ENCODE measurements at regions not wholly inside any gene's neighbourhood (a gene's known extent, or its start where the extent isn't known, plus 50 kb on each side); places are given as distances from the start of the nearest gene placed in this dataset.
"Not testable (repeated sequence)": the region's sequence is repeated elsewhere in the genome, so short reads cannot be mapped to it uniquely, and the experiment has no call there.

DNA sequence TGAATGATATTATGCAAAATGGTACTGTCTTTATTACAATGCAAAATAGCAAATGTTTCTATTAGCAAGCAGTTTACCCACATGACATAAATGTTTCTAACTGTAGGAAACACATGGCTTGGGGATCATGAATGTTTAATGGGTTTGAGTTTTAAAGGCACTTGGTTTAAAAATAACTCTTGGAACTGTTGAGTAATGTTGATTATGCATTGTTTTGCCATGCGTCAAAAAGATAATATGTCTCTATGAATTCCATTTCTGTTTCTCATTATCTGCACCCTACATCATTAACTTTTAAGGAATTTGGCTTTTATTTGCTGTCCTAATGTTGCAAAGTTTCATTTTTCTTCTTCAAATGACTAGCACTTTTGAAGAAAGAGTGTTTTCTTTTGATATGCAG is 1355.5 kb downstream of the SUCLG1 start:
- no peak for DNase-seq

- DNase-seq, result not testable (repeated sequence)
Measured at GRCh38 chr2:83089051-83089450, 1370.0 kb downstream of the SUCLG1 start.

- no peak for DNase-seq
Measured at GRCh38 chr2:83085869-83086268, 1373.2 kb downstream of the SUCLG1 start.

DNA sequence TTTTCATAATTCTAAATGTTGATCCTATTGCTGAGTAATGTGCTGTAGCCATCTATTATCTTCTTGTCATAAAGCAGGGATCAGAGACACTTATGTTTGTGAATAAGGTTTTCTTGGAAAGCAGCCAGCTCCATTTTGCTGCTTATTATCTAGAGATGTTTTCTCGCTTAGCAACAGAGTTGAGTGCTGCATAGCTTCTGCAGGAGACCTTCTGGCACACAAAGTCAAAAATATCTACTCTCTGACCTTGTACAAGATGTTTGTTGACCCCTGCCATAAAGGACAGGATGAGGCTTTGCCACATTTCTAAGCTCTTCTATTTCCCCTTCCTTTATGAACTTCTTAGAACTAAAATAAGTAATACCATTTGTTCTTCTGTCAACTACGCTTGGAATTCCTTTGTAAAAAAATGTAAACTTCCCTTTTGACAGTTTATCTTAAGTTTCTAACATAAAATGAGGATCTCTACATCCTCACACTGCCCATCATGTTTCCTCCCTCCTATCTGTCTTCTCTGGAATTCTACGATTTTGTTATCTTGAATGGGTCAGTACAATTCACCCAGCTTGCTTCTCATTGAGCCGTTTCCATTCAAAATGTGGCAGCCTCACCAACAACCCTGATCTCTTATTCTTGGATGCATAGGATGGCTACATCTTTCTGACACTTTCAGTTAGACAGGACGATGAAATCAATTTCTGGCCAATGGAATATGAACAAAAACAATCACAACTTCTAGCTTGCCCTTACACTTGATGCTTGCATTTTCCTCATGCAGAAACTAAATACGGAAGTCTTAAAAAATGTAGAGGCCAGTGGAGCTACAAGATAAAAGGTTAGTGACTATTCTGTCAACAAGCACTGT is 1377.0 kb downstream of the SUCLG1 start:
- no peak for DNase-seq

DNA sequence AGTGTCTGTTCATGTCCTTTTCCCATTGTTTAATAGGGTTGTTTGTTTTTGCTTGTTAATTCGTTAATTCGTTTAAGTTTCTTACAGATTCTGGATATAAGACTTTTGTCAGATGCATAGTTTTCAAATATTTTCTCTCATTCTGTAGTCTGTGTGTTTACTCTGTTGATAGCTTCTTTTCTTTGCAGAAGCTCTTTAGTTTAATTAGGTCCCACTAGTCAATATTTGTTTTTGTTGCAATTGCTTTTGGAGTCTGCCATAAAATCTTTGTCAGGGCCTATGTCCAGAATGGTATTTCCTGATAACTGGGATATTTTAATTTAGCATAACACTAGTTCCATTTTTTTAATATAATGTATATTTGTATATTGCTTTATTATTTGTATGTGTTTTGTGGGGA is 1380.1 kb downstream of the SUCLG1 start:
- no peak for DNase-seq

DNA sequence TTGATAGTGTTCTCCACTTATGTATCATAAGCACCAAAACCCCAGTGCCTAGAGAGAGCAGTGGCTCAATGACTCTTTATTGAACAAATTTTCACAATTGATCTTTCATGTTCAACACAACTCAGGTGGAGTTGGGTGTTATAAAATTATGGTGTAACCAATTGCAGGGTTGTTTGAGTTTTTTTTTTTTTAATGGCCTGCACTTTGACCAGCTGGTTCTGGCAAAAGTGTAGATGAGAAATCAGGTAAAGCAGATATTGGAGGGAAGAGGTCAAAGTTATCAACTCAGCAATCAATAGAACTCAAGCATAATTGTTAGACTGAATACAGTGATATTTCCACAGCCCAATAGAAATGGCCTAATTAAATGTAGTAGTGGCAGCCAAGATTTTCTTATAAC is 1386.3 kb downstream of the SUCLG1 start:
- DNase-seq, result no peak

DNA sequence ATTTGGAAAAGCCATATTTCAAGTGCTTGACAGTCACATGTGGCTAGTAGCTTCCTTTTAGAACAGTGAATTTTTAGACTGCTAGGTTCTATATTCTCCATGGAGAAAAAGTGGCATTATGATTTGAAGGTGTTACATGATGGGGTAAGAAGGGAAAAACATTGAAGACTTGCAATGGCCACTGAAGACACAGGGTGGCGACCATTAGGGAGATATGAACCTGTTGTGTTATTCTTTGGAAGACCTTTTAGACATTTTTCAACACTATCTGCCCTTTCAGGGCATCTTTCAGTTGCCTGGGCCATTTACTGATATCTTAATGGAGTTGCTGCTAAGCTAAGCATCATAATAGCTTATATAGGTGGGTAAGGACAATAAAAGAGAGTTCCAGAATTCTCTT is 1387.2 kb downstream of the SUCLG1 start:
- DNase-seq, result no peak

DNA sequence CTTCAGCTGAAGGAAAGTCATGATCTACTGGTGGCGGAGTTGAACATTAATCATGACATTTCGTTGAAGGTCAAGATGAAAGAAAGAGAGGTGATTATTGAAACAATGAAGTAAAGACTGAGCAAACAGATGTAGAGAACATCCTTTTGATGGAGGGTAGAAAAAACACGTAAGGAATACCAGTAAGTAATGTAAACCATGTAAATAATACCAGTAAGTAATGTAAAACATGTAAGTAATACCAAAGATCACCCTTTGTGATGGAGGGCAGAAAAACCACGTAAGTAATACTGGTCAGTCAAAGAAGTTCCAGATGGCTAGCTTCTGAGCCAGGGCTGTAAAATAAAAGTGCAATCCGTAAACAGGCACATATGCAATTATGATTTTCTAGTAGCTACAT is 1387.7 kb downstream of the SUCLG1 start:
- DNase-seq, result no peak

DNA sequence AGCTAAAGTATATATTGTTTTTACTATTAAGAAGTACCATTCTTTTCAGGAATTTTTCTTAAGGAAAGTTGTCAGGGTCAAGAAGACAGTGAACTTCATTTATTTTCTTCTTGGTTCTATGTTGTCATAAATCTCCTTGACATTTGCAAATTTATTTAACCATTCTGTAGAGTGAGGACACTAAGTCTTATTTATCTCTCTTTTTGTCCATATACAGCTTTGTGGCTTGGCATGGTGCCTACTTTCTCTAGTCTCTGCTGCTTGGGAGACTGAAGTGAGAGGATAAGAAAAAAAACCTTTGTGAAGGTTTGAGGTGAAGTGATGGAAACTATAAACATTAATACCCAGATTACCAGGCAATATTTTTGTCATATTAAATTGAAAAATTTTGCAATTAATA is 1389.4 kb downstream of the SUCLG1 start:
- no peak for DNase-seq

DNA sequence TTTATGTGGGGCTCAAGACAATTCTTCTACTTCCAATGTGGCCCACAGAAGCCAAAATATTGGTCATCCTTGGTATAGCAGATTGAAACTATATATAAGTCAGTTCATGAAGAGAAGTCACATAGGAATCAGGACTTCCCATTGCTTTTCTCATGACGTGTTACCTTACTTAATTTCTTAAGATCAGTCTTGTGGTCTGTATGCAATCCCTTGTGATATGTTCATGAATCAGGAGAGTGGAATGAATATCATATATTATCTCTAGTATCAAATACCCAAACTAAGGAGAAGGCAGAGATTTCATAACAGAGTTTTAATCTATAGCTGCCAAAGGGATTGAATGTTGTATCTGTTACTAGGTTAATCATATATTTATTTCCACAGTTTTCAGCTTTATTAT is 1390.4 kb downstream of the SUCLG1 start:
- no peak for DNase-seq

DNA sequence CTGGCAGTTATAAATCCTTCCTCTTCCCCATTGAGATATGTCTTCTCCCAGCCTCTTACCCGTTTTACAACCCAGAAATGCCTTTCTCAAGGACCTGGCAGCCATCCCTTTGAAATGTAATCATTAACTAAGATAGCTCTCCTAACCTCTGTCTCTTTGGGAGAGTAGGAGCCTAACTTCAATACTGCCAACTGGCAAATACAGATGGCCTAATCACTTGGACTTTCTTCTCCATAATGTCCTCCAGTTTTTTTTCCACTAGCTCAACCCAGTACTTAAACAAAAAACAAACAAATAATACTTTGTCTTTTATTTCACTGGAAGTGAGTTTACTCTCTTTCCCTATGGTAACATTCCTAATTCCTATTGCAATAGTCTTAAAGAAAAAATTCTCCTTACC is 1391.1 kb downstream of the SUCLG1 start:
- DNase-seq, result no peak

DNA sequence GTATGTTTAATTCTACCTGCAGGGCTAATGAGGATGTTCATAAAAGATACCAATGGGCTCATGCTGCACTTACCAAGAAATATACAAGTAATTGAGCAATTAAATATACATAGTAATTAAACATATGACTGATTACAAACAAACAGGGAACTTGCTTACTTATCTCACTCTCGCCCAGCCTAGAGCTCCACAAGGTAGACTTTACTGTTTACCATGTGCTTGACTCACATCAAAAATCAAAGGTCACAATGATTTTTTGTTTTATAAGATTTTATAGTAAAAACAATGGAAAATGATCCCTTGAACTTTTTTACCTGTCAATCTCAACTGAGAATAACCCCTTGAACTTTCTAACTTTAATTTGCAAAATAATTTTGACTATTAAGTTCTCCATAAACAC is 1395.1 kb downstream of the SUCLG1 start:
- DNase-seq, result no peak

GRCh38 chr2:83063511-83063910 is 1395.6 kb downstream of the SUCLG1 start:
- DNase-seq, result no peak

GRCh38 chr2:83058683-83059082 is 1400.4 kb downstream of the SUCLG1 start:
- DNase-seq, result no peak

DNA sequence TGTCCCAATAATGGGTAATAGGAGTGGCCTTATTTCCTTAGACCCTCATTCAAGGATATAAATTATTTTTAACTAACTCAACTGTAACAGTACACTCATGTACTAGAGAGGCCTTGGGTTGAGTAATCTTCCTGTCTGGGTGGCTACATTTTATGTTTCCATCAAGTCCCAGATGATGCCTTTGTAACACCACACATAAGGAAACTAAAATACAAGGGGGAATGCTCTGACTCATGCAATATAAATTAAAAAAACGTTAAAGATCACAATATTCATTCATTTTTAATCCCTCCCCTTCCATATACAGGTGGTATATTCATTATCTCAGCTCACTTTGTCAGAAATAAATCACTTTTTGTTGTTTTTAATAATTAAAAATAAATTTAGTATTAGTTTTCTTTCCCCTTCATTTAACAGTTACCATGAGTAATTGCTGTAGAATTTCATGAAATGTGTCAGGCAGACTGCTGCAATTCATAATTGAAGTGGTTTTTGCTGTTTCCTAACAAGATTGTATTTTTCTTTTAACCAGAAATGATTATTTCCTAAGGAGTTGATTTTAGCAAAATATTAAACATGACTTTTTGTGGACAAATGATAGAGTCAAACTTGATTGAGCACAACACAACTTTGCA is 1403.6 kb downstream of the SUCLG1 start:
- no peak for DNase-seq

DNA sequence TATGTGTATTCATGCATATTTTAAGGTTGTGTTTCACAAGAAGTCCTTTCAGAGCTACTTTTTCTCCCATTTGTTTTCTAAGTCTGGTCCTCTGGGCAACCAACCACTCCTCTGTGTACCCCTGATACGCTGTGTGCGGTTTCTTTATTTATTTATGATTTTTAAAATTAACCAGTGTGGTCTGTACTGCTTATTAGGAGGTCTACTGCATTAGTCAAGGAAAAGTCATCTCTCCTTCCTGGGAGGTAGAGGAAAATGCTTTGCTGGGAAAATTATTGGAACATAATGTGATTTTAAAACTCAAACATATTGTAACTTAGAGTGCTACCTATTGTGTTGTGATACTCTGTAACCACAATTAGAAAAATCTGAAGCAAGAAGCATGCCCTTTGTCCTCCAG is 1404.3 kb downstream of the SUCLG1 start:
- no peak for DNase-seq

GRCh38 chr2:83051538-83052170 is 1407.4 kb downstream of the SUCLG1 start:
- DNase-seq, result no peak

DNA sequence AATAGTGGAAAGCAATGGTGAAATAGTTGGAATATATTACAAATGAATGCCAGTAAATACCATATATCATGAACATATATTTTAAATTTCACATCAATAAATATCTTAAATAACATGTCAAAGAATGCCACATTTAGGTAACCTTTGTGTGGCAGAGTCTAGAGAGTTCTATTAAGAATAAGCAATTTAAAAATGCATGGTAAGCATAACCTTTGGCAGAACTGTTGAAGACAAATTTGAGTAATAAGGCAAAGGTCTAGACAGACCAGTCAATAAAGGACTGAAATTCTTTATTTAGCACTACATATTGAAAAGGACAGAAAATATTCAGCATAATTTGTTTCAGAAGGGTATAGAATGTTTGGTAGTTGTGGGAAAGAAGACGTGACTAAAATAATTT is 1417.0 kb downstream of the SUCLG1 start:
- DNase-seq, result no peak

DNA sequence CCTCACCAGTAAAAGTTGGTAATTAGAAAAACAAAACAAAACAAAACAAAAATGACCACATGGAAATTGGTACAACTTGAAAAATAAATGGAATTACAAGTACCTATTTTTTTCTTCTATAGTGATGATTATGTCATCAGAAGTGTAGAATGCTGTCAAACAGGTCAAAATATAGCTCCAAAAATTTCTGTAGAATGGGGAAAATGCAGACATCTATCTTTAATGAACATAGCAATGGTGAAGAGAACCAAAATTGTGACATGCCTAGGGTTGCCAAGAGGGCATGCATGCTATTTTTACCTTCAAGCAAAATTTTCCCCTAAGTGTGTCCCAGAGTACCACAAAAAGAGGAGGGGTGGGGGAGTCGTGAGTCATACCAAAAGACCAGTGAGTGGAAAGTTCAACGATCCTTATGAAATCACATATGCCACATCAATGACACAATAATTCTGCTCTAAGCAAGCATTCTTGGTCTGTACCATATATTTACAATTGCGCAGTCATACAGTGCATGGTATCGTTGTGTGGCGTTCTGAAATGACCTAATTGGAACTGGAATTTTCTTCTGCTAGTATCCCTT is 1436.4 kb downstream of the SUCLG1 start:
- DNase-seq, result no peak

- no peak for DNase-seq
Measured at GRCh38 chr2:83017366-83018090, 1441.6 kb downstream of the SUCLG1 start.

DNA sequence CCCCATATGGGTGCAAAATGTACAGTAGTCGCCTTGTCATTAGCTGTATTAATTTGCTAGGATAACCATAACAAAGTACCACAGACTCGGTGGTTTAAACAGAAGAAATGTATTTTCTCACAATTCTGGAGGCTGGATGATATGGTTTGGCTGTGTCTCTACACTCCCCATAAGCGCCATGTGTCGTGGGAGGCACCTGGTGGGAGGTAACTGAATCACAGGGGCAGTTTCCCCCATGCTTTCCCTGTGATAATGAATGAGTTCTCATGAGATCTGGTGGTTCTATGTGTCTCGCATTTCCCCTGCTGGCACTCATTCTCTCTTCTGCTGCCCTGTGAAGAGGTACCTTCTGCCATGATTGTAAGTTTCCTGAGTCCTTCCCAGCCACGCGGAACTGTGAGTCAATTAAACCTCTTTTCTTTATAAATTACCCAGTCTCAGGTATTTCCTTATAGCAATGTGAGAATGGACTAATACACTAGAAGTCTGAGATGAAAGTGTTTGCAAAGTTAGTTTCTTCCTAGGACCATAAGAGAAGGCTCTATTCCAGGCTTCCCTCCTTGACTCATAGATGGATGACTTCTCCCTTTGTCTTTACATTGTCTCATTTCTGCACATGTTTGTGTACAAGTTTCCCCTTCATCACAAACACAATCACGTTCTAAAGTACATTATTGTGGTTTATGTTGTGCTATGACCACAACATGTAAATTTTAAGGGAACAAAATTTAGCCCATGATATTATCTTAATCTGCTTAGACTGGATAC is 1442.6 kb downstream of the SUCLG1 start:
- no peak for DNase-seq

DNA sequence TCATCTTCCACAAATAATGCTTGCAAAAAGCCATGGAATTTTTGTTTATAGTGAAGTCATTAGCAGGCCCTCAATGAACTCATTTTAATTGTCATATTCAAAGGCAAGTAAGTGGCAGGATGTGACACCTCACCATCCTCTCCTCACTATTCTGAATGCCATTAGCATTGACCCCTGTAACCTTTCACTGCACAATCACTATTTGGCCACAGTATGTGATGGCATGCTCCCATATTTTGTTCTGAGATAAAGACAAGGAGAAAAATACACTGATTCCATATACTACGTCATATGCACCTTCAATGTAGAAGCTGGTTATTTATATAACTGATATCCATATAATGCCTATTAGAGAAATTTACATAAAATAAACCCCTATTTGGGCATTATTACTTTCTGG is 1443.2 kb downstream of the SUCLG1 start:
- DNase-seq, result no peak

Data from activated naive CD4-positive, alpha-beta T cell (primary cell).